Uterus (tissue), 3 donors: ENCODE measurements at regions not wholly inside any gene's neighbourhood (a gene's known extent, or its start where the extent isn't known, plus 50 kb on each side); places are given as distances from the start of the nearest gene placed in this dataset.

Experiments
- DNase-seq, 2 donors: peaks; one replicate each; pipeline ENCODE4 v3.0.0-alpha.2; 2019 to 2020
- H3K27ac ChIP-seq, 2 donors: fragments of 200-600 bp; sonication (generic); 1 replicate in 1 of 2; 2 replicates in 1 of 2; pipeline ENCODE4 v1.5.1; 2016 to 2018
- H3K27me3 ChIP-seq, 2 donors: fragments of 200-600 bp; sonication (generic); one replicate each; pipeline ENCODE4 v1.5.1; 2018 to 2019; ENCODE audit warnings: control low read depth in 1 of 2
- H3K36me3 ChIP-seq, 2 donors: fragments of 200-600 bp; sonication (generic); one replicate each; pipeline ENCODE4 v1.5.1; 2019; ENCODE audit warnings: control low read depth in 1 of 2
- H3K4me1 ChIP-seq, 2 donors: fragments of 200-600 bp; sonication (generic); one replicate each; pipeline ENCODE4 v1.5.1; 2018 to 2019; ENCODE audit warnings: control low read depth in 1 of 2
- H3K4me3 ChIP-seq, 2 donors: fragments of 200-600 bp; sonication (generic); 1 replicate in 1 of 2; 2 replicates in 1 of 2; pipeline ENCODE4 v1.5.1; 2018 to 2019; ENCODE audit warnings: mild to moderate bottlenecking in 1 of 2
- H3K9me3 ChIP-seq, 2 donors: fragments of 200-600 bp; sonication (generic); one replicate each; pipeline ENCODE4 v1.5.1; 2019; ENCODE audit warnings: control low read depth in 1 of 2
- POLR2A ChIP-seq, 2 donors: fragments of 450-650 bp; IDR thresholded peaks; one replicate each; pipeline ENCODE4 v1.6.1; 2016; ENCODE audit warnings: antibody characterized with exemption in 2 of 2, mild to moderate bottlenecking in 1 of 2, moderate library complexity in 1 of 2
- intact Hi-C: fragments of 100-400 bp; cut with DNase I; formaldehyde crosslinking; loops from one replicate; pipeline ENCODE4 v1.15.1; 2023; ENCODE audit warnings: low total_unique reads
- TF ChIP-seq, protein P1 (sequence below), 4 experiments: fragments of 200-600 bp in 2 of 4; fragments of 450-650 bp in 2 of 4; sonication (generic) in 2 of 4; IDR thresholded peaks; one replicate each; pipeline ENCODE4 v1.5.1; 2016 to 2019; ENCODE audit warnings: antibody characterized with exemption in 4 of 4, mild to moderate bottlenecking in 2 of 4, moderate library complexity in 1 of 4
- donor health status: DM: yes; HTN: yes; CAD: no.

DNA sequence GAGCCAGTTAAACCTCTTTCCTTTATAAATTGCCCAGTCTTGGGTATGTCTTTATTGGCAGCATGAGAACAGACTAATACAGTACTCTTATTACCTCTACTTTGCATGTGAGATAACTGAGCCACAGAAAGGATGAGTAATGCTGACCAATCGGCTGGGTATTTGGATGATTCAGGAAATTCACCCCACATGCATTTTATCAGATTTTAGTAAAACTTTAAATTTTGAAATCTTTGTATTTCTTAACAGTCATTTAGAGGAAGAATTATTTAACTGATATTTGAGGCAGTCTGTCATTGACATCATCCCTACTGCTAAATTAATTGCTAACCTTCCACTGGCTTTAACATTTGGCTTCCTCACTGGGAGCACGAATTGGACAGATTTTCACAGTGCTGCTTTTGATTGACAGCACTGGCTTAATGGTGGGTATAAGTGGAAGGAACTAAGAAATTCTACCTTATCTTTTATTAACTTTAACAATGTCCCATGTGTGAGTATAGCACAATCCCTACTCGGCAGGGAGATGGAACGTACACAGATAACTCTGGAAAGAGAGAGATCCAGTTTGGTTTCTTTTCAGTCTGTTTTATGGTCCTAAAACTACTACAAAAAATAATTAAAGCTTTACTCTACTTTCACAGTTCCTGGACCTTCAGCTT lies 261.0 kb downstream of the DACT1 start:
- DNase-seq: no peak
- TF ChIP-seq POLR2A (IDR thresholded peaks at IDR 0.05): no peak
- TF ChIP-seq, protein P1, sequence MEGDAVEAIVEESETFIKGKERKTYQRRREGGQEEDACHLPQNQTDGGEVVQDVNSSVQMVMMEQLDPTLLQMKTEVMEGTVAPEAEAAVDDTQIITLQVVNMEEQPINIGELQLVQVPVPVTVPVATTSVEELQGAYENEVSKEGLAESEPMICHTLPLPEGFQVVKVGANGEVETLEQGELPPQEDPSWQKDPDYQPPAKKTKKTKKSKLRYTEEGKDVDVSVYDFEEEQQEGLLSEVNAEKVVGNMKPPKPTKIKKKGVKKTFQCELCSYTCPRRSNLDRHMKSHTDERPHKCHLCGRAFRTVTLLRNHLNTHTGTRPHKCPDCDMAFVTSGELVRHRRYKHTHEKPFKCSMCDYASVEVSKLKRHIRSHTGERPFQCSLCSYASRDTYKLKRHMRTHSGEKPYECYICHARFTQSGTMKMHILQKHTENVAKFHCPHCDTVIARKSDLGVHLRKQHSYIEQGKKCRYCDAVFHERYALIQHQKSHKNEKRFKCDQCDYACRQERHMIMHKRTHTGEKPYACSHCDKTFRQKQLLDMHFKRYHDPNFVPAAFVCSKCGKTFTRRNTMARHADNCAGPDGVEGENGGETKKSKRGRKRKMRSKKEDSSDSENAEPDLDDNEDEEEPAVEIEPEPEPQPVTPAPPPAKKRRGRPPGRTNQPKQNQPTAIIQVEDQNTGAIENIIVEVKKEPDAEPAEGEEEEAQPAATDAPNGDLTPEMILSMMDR (IDR thresholded peaks at IDR 0.05): no peak
- Histone ChIP-seq H3K36me3 (no peaks in the 10 kb centered on the region), H3K27me3 (no peaks in the 10 kb centered on the region), H3K27ac (no peak overlapping the region), H3K4me1 (no peaks in the 10 kb centered on the region), H3K4me3 (no peak overlapping the region), H3K9me3 (no peaks in the 10 kb centered on the region)
- intact Hi-C loops: no loop called here

DNA sequence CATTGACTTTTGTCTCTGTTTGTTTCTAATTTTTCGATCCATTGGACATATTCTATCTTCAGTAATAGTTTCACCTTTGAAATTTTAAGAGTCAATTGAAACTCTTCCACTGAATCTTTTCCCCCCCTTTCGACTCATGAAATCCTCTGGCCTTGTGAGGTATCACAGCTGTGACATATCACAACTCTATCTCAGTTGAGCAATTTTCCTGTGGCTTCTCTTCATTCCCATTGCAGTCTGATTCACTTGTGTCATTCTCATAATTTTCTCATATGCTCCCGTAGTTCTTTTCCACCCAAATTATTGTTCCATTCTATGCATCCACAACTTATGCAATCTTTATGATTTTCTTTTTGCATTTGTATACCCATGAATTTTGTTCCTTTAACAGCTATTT lies 261.6 kb downstream of the DACT1 start:
- H3K4me3 ChIP-seq: no peak overlapping the region
- H3K9me3 ChIP-seq: no peaks in the 10 kb centered on the region
- DNase-seq: no peak
- intact Hi-C loops: no loop called here
- H3K36me3 ChIP-seq: no peaks in the 10 kb centered on the region
- TF ChIP-seq POLR2A (IDR thresholded peaks at IDR 0.05): no peak
- TF ChIP-seq, protein P1 (IDR thresholded peaks at IDR 0.05): no peak
- no peaks in the 10 kb centered on the region for H3K4me1 ChIP-seq
- H3K27ac ChIP-seq: no peak overlapping the region
- H3K27me3 ChIP-seq: no peaks in the 10 kb centered on the region

DNA sequence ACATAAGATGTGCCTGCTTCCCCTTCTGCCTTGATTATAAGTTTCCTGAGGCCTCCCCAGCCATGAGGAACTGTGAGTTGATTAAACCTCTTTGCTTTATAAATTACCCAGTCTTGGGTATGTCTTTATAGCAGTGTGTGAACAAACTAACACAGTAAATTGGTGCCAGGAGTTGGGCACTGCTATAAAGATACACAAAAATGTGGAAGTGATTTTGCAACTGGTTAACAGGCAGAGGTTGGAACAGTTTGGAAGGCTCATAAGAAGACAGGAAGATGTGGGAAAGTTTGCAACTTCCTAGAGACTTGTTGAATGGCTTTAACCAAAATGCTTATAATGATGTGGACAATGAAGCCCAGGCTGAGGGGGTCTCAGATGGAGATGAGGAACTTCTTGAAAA lies 264.1 kb downstream of the DACT1 start:
- TF ChIP-seq POLR2A (IDR thresholded peaks at IDR 0.05): no peak
- TF ChIP-seq, protein P1 (IDR thresholded peaks at IDR 0.05): no peak
- H3K9me3 ChIP-seq: no peaks in the 10 kb centered on the region
- H3K27me3 ChIP-seq: no peaks in the 10 kb centered on the region
- intact Hi-C loops: no loop called here
- no peak overlapping the region for H3K4me3 ChIP-seq
- H3K4me1 ChIP-seq: no peaks in the 10 kb centered on the region
- H3K36me3 ChIP-seq: no peaks in the 10 kb centered on the region
- DNase-seq: no peak
- H3K27ac ChIP-seq: no peak overlapping the region

DNA sequence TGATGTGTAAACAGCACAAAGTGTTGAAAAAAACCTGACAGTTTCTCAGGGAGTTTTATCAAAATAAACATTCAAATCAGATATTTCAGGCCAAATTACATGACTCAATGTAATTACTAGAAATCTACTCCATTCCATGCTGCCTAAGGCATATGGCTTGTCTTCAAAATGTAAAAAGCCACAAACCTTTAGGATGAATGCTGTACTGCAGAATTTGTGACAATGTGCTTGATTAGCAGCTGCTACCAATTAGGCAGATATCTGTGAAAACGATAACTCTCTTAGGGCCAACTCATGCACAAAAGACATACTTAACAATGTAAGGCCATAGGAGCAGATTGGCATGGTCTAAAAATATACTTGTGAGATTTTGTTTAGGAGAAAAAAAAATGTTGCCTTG lies 267.0 kb downstream of the DACT1 start:
- no peaks in the 10 kb centered on the region for H3K36me3 ChIP-seq
- H3K27ac ChIP-seq: no peak overlapping the region
- TF ChIP-seq, protein P1 (IDR thresholded peaks at IDR 0.05): no peak
- no peak for TF ChIP-seq POLR2A (IDR thresholded peaks at IDR 0.05)
- DNase-seq: no peak
- no peaks in the 10 kb centered on the region for H3K4me1 ChIP-seq
- no peaks in the 10 kb centered on the region for H3K9me3 ChIP-seq
- H3K27me3 ChIP-seq: no peaks in the 10 kb centered on the region
- intact Hi-C loops: no loop called here
- H3K4me3 ChIP-seq: no peak overlapping the region

DNA sequence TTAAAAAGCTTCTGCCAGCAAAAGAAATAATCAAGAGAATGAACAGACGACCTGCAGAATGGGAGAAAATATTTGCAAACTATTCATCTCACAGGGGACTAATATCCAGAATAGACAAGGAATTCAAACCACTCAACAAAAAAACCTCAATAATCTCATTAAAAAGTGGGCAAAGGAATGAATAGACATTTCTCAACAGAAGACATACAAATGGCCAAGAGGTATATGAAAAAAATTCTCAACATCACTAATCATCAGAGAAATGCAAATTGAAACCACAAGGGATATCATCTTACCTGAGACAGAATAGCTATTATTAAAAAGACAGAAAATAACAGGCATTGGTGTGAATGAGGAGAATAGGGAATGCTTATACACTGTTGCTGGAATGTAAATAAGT lies 270.0 kb downstream of the DACT1 start:
- Histone ChIP-seq H3K36me3 (no peaks in the 10 kb centered on the region), H3K27me3 (no peaks in the 10 kb centered on the region), H3K9me3 (no peaks in the 10 kb centered on the region), H3K27ac (no peak overlapping the region), H3K4me1 (no peaks in the 10 kb centered on the region), H3K4me3 (no peak overlapping the region)
- intact Hi-C loops: no loop called here
- no peak for TF ChIP-seq POLR2A (IDR thresholded peaks at IDR 0.05)
- TF ChIP-seq, protein P1 (IDR thresholded peaks at IDR 0.05): no peak
- DNase-seq: no peak
